Endothelial cell of umbilical vein (primary cell): ENCODE measurements at regions not wholly inside any gene's neighbourhood (a gene's known extent, or its start where the extent isn't known, plus 50 kb on each side); places are given as distances from the start of the nearest gene placed in this dataset.

ENCODE experiments used
- BruUV-seq: library from RNA; stranded (reverse); fragments of 400-500 nt; replicated peaks from 2 replicates; lab custom pipeline; 2021; lab: Mats Ljungman, UMichigan
- CTCF ChIA-PET: fragments of 300-600, 350-600 bp; sonication (Branson Sonifier 250); formaldehyde crosslinking; loops from one replicate; lab custom pipeline; 2021; ENCODE audit warnings: antibody characterized with exemption, inconsistent platforms; lab: Charles Lee
- POLR2A ChIA-PET: fragments of 300-600, 350-600 bp; sonication (Branson Sonifier 250); formaldehyde crosslinking; loops from one replicate; lab custom pipeline; 2021; ENCODE audit warnings: antibody characterized with exemption, inconsistent platforms; lab: Charles Lee
- DNase-seq: peaks from one replicate; pipeline ENCODE4 v3.0.0-alpha.2; 2011; ENCODE audit warnings: low read depth, low spot score
- FAIRE-seq: peaks from 2 replicates; lab custom pipeline; 2011; peaks lifted over from hg19 to GRCh38; lab: Jason Lieb, UNC
- H2AFZ ChIP-seq: 2 replicates; pipeline ENCODE4 v1.6.0; 2012; ENCODE audit warnings: low read depth, low read length, control low read depth, inconsistent platforms
- H3K27ac ChIP-seq: 2 replicates; pipeline ENCODE4 v1.5.1; 2011; ENCODE audit warnings: low read depth, mild to moderate bottlenecking, control low read depth, low read length, moderate library complexity; ENCODE audit not compliant: insufficient read depth
- H3K27me3 ChIP-seq, 2 experiments: 2 replicates each; pipeline versions ENCODE4 v1.6.0 to v1.6.1; 2011; ENCODE audit warnings: low read length in 2 of 2, mixed read lengths in 1 of 2; ENCODE audit not compliant: control insufficient read depth in 2 of 2, insufficient read depth in 2 of 2
- H3K36me3 ChIP-seq, 2 experiments: 2 replicates in 1 of 2; 3 replicates in 1 of 2; pipeline ENCODE4 v1.5.1; 2011; ENCODE audit warnings: low read length in 2 of 2, mild to moderate bottlenecking in 1 of 2, moderate library complexity in 1 of 2; ENCODE audit not compliant: control insufficient read depth in 2 of 2, insufficient read depth in 2 of 2; ENCODE audit errors: extremely low read depth in 1 of 2
- H3K4me1 ChIP-seq: 3 replicates; pipeline ENCODE4 v1.5.1; 2011; ENCODE audit warnings: mild to moderate bottlenecking, low read length; ENCODE audit not compliant: control insufficient read depth, insufficient read depth; ENCODE audit errors: extremely low read depth
- H3K4me2 ChIP-seq: 2 replicates; pipeline ENCODE4 v1.6.1; 2011; ENCODE audit warnings: low read length, control low read depth, mixed read lengths; ENCODE audit not compliant: insufficient read depth
- H3K4me3 ChIP-seq, 3 experiments: fragments of 200-600 bp in 1 of 3; sonication (generic), shearing (Covaris generic) in 1 of 3; replicated peaks in 1 of 3; 2 replicates each; pipeline ENCODE4 v1.5.1; 2011 to 2016; ENCODE audit warnings: control low read depth in 3 of 3, low read length in 3 of 3, mild to moderate bottlenecking in 2 of 3, inconsistent platforms in 1 of 3, low read depth in 1 of 3, moderate library complexity in 1 of 3; ENCODE audit not compliant: insufficient read depth in 1 of 3
- H3K79me2 ChIP-seq: 2 replicates; pipeline ENCODE4 v1.6.0; 2012; ENCODE audit warnings: low read length, inconsistent platforms; ENCODE audit not compliant: control insufficient read depth, insufficient read depth
- H3K9ac ChIP-seq: replicated peaks from 2 replicates; pipeline ENCODE3; 2011; ENCODE audit warnings: low read length, control low read depth; ENCODE audit not compliant: insufficient read depth; ENCODE audit errors: extremely low read depth
- H3K9me1 ChIP-seq: replicated peaks from 3 replicates; pipeline ENCODE4 v1.6.0; 2011; ENCODE audit warnings: mild to moderate bottlenecking, low read length; ENCODE audit not compliant: control insufficient read depth, insufficient read depth; ENCODE audit errors: extremely low read depth
- H3K9me3 ChIP-seq: replicated peaks from 2 replicates; pipeline ENCODE4 v1.5.1; 2012; ENCODE audit warnings: low read length, inconsistent platforms; ENCODE audit not compliant: control insufficient read depth, insufficient read depth
- H4K20me1 ChIP-seq: replicated peaks from 2 replicates; pipeline ENCODE3; 2011; ENCODE audit warnings: mild to moderate bottlenecking, low read length; ENCODE audit not compliant: control insufficient read depth, insufficient read depth; ENCODE audit errors: extremely low read depth
- EZH2 ChIP-seq: IDR thresholded peaks from 2 replicates; pipeline ENCODE4 v1.6.1; 2012; ENCODE audit warnings: borderline replicate concordance, low read depth, mild to moderate bottlenecking, moderate library complexity, low read length, inconsistent platforms; ENCODE audit not compliant: severe bottlenecking
- FOS ChIP-seq: IDR thresholded peaks from 2 replicates; pipeline ENCODE4 v1.6.1; 2011; ENCODE audit warnings: mild to moderate bottlenecking, low read length, moderate library complexity, borderline replicate concordance; ENCODE audit not compliant: insufficient read depth
- GATA2 ChIP-seq: IDR thresholded peaks from 2 replicates; pipeline ENCODE4 v1.7.0; 2011; ENCODE audit warnings: low read depth, mild to moderate bottlenecking, moderate library complexity, mixed read lengths, low read length; ENCODE audit not compliant: insufficient read length, insufficient read depth
- JUN ChIP-seq: IDR thresholded peaks from 2 replicates; pipeline ENCODE4 v1.6.1; 2011; ENCODE audit warnings: borderline replicate concordance, low read depth; ENCODE audit not compliant: insufficient read length, insufficient read depth
- MYC ChIP-seq: IDR thresholded peaks from one replicate; pipeline ENCODE4 v1.6.1; 2011; ENCODE audit warnings: mild to moderate bottlenecking, low read depth, low read length
- POLR2A ChIP-seq: IDR thresholded peaks from 2 replicates; pipeline ENCODE4 v1.6.1; 2012; ENCODE audit warnings: low read depth, mild to moderate bottlenecking, control low read depth, low read length
- POLR2AphosphoS5 ChIP-seq: IDR thresholded peaks from 2 replicates; pipeline ENCODE4 v1.6.1; 2012; ENCODE audit warnings: low read depth, mild to moderate bottlenecking, control low read depth, low read length, moderate library complexity; ENCODE audit not compliant: insufficient read depth
- dilution Hi-C: fragments of 300-500 bp; cut with MboI; formaldehyde crosslinking; loops from one replicate; pipeline ENCODE4 v1.15.0; 2019; ENCODE audit warnings: low sequenced_read_pairs; ENCODE audit not compliant: extremely low pct_ligation_motif_present
- intact Hi-C: fragments of 100-400 bp; cut with micrococcal nuclease; formaldehyde crosslinking; loops from one replicate; pipeline ENCODE4 v1.10.0; 2022
- TF ChIP-seq, protein P1 (sequence below), 2 donors: IDR thresholded peaks; 1 replicate in 1 of 2; 2 replicates in 1 of 2; pipeline ENCODE4 v1.5.1; 2011; ENCODE audit warnings: low read length in 2 of 2, mild to moderate bottlenecking in 2 of 2, moderate library complexity in 2 of 2, control low read depth in 1 of 2, inconsistent platforms in 1 of 2, low read depth in 1 of 2; ENCODE audit not compliant: insufficient read depth in 1 of 2; ENCODE audit errors: extremely low read depth in 1 of 2
- TF ChIP-seq, protein P2 (sequence below): IDR thresholded peaks from 2 replicates; pipeline ENCODE4 v1.6.1; 2011; ENCODE audit not compliant: insufficient read depth, insufficient read length

DNA sequence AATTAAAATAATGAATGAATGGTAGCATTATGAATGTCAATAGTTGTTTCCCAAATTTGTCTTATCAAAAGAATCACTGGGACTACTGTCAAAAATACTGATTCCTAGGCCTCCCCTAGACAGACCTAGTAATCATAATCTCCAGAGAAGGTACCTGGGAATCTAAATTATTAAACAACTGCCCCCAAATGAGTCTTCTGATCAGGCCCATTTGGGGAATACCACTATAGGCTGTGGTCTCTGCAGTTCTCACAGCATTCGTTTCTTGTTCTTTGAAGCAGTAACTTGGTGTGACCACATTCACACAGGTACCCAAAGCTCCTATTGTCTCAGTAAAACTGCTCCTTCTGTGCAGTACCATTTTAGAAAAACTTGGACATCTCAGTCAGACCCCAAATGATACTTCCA is 230.9 kb downstream of the PIK3R1 start:
- ChIA-PET CTCF (interaction anchor here (5.8 kb wide), 1 partner anchor 160 kb away, joined by 21 read pairs; no protein-coding TSS in a partner anchor), POLR2A (no interaction called here)
- Histone ChIP-seq H3K27ac (no peak overlapping the region), H3K4me3 (no peak overlapping the region), H3K9me1 (no peaks in the 10 kb centered on the region), H3K79me2 (no peaks in the 10 kb centered on the region), H3K27me3 (no peaks in the 10 kb centered on the region), H3K9ac (no peak overlapping the region), H3K4me2 (no peak overlapping the region), H3K4me1 (peaks cover 16% of the 10 kb centered on the region), H4K20me1 (no peaks in the 10 kb centered on the region), H3K9me3 (no peaks in the 10 kb centered on the region), H2AFZ (no peak overlapping the region), H3K36me3 (no peaks in the 10 kb centered on the region)
- dilution Hi-C loops: no loop called here
- FAIRE-seq (no peak), DNase-seq (no peak)
- TF ChIP-seq, protein P1, sequence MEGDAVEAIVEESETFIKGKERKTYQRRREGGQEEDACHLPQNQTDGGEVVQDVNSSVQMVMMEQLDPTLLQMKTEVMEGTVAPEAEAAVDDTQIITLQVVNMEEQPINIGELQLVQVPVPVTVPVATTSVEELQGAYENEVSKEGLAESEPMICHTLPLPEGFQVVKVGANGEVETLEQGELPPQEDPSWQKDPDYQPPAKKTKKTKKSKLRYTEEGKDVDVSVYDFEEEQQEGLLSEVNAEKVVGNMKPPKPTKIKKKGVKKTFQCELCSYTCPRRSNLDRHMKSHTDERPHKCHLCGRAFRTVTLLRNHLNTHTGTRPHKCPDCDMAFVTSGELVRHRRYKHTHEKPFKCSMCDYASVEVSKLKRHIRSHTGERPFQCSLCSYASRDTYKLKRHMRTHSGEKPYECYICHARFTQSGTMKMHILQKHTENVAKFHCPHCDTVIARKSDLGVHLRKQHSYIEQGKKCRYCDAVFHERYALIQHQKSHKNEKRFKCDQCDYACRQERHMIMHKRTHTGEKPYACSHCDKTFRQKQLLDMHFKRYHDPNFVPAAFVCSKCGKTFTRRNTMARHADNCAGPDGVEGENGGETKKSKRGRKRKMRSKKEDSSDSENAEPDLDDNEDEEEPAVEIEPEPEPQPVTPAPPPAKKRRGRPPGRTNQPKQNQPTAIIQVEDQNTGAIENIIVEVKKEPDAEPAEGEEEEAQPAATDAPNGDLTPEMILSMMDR (IDR thresholded peaks at IDR 0.05; ENCODE audit: extremely low read depth in 1 of 2, insufficient read depth in 1 of 2, low read depth in 1 of 2, low read length in 2 of 2): no peak
- TF ChIP-seq, protein P2, sequence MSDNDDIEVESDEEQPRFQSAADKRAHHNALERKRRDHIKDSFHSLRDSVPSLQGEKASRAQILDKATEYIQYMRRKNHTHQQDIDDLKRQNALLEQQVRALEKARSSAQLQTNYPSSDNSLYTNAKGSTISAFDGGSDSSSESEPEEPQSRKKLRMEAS: no peak
- no peak for TF ChIP-seq POLR2A
- no peak for TF ChIP-seq POLR2AphosphoS5
- no peak for TF ChIP-seq FOS
- TF ChIP-seq EZH2: no peak
- no peak for TF ChIP-seq JUN
- TF ChIP-seq MYC: no peak
- TF ChIP-seq GATA2: no peak
- intact Hi-C loops: no loop called here
- no TSS peak for BruUV-seq
